Activated naive CD4-positive, alpha-beta T cell treated with Interleukin-2 at 50 U/mL for 16 hours (primary cell): ENCODE measurements at regions not wholly inside any gene's neighbourhood (a gene's known extent, or its start where the extent isn't known, plus 50 kb on each side); places are given as distances from the start of the nearest gene placed in this dataset.
"Not testable (repeated sequence)": the region's sequence is repeated elsewhere in the genome, so short reads cannot be mapped to it uniquely, and the experiment has no call there.

Experiments
- DNase-seq: peaks from one replicate; pipeline ENCODE4 v3.0.0-alpha.2; 2020

GRCh38 chr11:119586181-119586580, 142.8 kb downstream of the NECTIN1 start:
- no peak for DNase-seq

DNA sequence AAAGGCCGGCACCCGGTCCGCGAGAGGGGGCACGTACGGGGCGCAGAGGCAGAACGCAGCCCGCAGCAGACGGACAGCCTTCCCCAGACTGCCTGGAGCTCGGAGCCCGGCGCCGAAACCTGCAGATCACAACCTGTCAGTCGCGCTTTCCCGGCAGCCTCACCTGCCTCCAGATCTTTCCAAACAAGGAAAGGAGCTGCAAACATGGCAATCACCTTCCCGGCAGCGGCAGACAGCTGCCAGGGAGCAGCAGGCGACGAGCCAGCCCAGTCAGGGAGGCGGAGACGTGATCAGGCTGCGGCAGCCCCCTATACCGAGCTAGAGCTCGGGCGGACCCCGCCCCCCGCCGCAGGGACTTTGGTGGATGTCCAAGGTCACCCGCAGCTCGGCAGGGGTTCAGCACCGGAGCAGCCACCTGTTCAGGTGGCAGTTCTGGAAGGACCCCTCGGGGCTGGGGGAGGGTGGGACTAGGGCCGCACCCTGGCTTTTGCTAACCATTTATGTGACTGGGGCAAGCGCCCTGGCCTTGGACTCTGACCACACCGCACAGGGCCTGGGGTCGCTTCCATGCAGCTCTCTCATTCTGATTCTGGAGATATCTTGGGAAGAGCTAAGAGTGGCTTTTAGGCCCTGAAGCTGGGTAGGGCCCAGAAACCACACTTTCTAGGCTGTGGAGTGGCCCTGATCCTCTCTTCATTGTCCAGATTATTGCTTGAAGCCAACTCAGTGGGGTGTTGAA, 143.8 kb downstream of the NECTIN1 start:
- DNase-seq, result no peak

- DNase-seq, result no peak
Observed at GRCh38 chr11:119584193-119585042, 144.6 kb downstream of the NECTIN1 start.

DNA sequence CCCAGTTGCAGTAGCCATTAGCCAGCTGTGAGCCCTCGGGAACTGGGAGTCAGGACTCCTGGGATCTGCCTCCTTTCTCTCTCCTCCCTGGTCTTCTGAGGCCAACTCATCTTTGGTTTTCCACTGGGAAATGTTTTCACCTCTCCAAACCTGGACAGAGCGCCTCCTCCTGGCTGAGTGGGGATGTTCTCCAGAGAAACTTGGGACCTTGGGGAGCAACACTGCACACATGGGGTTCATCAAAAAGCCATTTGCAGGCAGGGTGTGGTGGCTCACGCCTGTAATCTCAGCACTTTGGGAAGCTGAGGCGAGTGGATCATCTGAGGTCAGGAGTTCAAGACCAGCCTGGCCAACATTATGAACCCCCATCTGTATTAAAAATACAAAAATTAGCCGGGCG, 145.4 kb downstream of the NECTIN1 start:
- no peak for DNase-seq

- not testable (repeated sequence) for DNase-seq
Observed at GRCh38 chr11:119581396-119581795, 147.6 kb downstream of the NECTIN1 start.

DNA sequence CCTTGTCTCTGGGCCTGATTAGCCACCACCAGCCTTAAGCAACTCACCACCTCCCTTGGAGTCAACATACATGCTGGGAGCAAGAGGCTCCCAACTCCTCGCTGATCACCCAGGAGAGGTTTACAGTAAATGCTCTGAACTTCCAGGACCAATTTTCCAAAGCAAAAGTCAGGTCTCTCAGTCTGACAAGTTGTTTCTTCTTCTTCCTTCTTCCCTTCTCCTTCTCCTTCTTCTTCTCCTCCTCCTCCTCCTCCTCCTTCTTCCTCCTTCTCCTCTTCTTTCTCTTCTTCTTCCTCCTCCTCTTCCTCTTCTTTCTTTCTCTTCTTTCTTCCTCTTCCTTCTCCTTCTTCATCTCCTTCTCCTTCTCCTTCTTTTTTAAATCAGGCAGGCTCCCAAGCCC, 148.2 kb downstream of the NECTIN1 start:
- DNase-seq, result no peak

DNA sequence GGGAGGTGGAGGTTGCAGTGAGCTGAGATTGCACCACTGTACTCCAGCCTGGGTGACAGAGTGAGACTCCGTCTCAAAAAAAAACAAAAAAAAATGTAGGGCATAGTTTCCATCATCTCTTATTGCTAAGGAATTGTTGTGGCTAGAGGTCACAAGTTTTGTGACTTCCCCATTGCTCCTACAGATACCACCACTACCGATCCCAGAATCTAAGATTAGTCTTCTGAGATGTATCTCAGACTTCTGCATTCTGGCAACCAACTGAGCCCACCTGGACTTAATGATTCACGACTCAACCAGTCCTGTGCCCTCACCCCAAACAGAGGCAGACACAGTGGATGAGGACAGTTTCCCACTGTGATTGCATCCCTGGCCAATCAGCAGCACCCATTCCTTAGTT, 148.9 kb downstream of the NECTIN1 start:
- no peak for DNase-seq

GRCh38 chr11:119578521-119579191, 150.3 kb downstream of the NECTIN1 start:
- no peak for DNase-seq

- no peak for DNase-seq
Observed at GRCh38 chr11:119573858-119574257, 150.9 kb upstream of the THY1 start.

GRCh38 chr11:119572481-119573424, 149.8 kb upstream of the THY1 start:
- DNase-seq, result no peak

- DNase-seq, result no peak
Observed at GRCh38 chr11:119571311-119571710, 148.3 kb upstream of the THY1 start.

DNA sequence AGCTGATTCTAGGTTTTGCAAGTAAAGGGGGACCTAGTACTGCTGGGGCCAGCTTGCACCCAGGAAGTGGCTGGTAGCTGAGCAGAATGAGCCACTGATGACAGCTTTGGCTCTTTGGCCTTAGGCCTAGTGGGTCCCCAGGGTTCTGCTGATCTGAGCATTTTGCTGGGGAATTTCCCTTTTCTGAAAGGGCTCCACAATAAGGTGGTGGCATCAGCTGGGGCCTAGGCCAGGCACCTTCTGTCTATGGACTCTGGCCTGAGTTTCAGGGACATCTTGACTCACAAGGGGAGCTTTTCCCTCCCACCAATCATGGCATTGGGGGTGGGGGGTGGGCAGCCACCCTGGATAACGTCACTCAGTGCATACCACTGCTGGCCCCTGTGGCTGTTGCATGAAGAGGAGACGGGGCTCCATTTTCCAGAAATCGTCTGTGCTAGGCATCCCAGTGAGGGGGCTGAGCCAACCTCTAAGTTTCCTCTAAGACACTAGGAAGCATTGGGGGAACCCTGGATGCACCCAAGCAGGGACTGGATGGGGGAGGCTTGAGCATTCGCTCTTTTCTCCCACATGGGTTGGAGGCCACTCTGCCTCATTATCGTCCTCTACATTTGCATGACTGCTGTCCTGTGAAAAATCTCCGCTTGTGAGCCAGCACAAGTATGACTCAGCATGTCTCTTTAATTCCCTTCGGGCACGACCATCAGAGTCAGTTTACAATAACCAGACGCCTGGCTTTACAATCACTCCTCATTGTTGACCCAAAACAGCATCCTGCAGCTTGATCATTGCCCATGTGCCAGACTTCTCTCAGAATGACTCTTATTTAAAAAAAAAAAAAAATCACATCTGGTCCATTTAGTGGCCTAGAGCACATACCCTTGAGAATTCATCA, 145.0 kb upstream of the THY1 start:
- no peak for DNase-seq

DNA sequence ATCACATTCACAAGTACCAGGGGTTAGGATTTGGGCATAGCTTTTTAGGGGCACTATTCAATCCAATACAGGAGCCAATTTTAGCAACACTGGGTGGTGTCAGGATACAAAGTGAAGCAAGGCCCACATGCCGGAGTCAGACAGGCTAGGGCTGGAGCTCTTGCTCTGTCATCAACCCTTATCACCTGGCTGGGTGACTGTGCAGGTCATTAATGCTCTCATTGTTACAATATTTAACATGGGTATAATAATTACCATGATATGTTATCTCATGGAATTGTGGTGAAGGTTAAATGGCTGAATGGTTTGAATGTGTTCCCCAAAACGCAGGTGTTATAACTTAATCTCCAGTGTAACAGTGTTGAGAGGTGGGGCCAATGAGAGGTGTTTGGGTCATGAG, 143.3 kb upstream of the THY1 start:
- DNase-seq, result no peak

GRCh38 chr11:119565693-119566092, 142.7 kb upstream of the THY1 start:
- DNase-seq, result not testable (repeated sequence)

- DNase-seq, result no peak
Observed at GRCh38 chr11:119560961-119561360, 138.0 kb upstream of the THY1 start.

DNA sequence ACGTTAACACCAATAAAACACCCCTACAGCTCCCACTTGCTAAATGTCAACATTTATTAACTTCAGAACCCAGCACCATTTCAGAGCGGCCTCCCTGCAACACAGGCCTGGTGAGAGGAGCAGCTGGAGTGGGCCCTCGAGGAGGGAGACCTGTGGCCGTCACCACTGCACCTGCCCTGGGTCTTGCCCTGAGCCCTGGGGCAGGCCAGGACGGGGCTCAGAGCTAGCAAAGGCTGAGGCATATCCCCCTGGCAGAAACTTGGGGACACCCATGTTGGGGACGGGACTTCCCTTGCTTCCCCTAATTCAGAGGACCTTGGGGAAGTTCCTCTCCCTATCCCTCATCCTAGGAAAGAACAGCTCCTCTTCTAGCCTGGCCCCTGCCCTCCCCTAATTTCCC, 137.3 kb upstream of the THY1 start:
- DNase-seq, result no peak

- no peak for DNase-seq
Observed at GRCh38 chr11:119552106-119552485, 129.1 kb upstream of the THY1 start.

- no peak for DNase-seq
Observed at GRCh38 chr11:119551420-119552105, 128.6 kb upstream of the THY1 start.

GRCh38 chr11:119550053-119550752, 127.2 kb upstream of the THY1 start:
- no peak for DNase-seq

DNA sequence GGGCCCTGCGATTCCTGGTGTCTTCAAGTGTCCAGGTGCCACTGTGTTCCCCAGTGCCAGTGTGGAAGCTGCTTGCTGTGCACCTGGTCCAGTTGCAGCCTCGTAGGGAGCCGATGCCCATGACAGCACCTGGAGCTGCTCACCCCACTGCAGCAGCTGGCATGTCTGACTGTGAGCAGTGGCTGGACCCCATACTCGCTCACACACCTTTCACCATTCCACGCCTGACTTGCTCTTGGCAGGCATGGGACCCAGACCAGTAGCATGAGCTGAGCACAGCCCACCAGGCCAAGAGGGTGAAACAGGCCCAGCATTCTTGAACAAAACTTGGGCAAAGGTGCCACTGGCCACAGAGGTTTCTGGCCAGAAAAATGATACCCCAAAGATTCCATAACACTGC, 124.5 kb upstream of the THY1 start:
- DNase-seq, result no peak
